WERI-Rb-1 (cell line): ENCODE measurements at regions not wholly inside any gene's neighbourhood (a gene's known extent, or its start where the extent isn't known, plus 50 kb on each side); places are given as distances from the start of the nearest gene placed in this dataset.

Source experiments
- DNase-seq: peaks from one replicate; pipeline ENCODE4 v3.0.0-alpha.2; 2020
- H3K27ac ChIP-seq: fragments of 250-450 bp; sonication (Bioruptor Pico); 2 replicates; pipeline ENCODE4 v1.5.1; 2020; ENCODE audit warnings: mild to moderate bottlenecking, moderate library complexity
- H3K27me3 ChIP-seq: fragments of 250-450 bp; sonication (Bioruptor Pico); 2 replicates; pipeline ENCODE4 v1.5.1; 2021; ENCODE audit warnings: mild to moderate bottlenecking, low read depth, moderate library complexity; ENCODE audit not compliant: insufficient read depth, severe bottlenecking
- H3K36me3 ChIP-seq: fragments of 250-450 bp; sonication (Bioruptor Pico); 2 replicates; pipeline ENCODE4 v1.5.1; 2020; ENCODE audit warnings: mild to moderate bottlenecking, moderate library complexity
- H3K4me3 ChIP-seq: 2 replicates; pipeline ENCODE4 v1.5.1; 2011; ENCODE audit warnings: low read depth, mild to moderate bottlenecking, control low read depth, low read length
- H3K9me3 ChIP-seq: fragments of 250-450 bp; sonication (Bioruptor Pico); 2 replicates; pipeline ENCODE4 v1.5.1; 2021; ENCODE audit warnings: mild to moderate bottlenecking, moderate library complexity; ENCODE audit not compliant: severe bottlenecking
- TF ChIP-seq, protein P1 (sequence below): IDR thresholded peaks from 2 replicates; pipeline ENCODE4 v1.5.1; 2011; ENCODE audit warnings: low read depth, mild to moderate bottlenecking, control low read depth, inconsistent platforms, low read length

DNA sequence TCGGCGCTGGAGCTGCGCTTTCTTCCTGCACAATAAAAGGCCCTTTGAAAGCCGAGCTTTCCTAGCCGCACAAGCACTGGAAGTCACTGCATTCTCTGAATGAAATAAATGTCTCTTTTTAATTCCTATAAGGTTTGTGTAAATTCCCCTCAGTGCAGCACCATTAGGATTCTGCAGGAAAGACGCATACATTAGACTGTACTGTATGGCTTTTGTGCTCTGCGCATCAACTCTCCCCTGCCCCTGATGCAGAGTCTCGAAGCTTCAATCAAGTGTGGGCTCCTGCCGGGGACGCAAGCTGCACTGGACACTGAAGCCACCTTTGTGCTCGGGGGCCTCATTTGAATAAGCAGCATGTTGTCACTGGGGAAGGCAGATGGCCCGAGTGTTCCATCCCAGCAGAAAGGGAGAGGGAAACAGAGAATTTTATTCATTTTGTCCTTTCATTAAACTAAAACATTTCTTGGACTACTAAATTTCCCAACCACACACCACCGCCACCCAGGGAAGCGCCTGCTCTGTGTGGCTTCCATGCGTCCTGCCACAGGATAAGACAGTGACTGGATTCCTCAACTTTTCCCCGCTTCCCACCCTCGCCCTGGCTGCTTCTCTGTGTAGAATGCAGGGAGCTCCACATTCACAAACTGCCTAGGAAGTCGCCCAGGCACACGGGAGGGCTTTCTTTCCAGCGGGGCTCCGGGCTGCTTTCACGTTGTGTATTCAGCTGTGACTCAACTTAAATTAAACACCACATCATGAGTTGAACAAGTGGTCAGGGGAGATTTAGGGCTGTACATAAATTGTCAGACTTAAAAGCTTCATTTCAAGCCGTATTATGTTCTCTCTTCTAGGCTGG is 635.4 kb downstream of the IRX1 start:
- TF ChIP-seq, protein P1, sequence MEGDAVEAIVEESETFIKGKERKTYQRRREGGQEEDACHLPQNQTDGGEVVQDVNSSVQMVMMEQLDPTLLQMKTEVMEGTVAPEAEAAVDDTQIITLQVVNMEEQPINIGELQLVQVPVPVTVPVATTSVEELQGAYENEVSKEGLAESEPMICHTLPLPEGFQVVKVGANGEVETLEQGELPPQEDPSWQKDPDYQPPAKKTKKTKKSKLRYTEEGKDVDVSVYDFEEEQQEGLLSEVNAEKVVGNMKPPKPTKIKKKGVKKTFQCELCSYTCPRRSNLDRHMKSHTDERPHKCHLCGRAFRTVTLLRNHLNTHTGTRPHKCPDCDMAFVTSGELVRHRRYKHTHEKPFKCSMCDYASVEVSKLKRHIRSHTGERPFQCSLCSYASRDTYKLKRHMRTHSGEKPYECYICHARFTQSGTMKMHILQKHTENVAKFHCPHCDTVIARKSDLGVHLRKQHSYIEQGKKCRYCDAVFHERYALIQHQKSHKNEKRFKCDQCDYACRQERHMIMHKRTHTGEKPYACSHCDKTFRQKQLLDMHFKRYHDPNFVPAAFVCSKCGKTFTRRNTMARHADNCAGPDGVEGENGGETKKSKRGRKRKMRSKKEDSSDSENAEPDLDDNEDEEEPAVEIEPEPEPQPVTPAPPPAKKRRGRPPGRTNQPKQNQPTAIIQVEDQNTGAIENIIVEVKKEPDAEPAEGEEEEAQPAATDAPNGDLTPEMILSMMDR, result no peak
- H3K4me3 ChIP-seq, result no peak overlapping the region

DNA sequence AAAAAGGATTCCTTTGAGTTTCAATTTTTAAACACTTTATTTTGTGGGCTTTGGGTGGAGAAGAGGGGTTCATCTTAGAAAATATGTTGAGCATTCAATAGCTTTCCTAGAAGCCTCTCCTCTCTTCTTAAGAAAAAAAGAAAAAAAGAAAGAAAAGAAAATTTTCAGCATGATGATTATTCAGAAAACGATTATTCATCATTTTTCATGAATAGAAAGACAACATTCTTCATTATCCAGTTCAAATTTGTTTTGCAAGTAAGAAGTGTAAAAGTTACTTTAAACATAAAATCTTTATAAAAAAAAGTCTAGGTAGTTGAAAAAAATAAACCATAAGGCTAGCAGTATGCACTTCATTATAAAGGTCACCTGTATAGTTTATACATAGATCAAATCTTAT is 636.5 kb downstream of the IRX1 start:
- no peaks in the 10 kb centered on the region for H3K36me3 ChIP-seq
- H3K27ac ChIP-seq, result no peak overlapping the region
- peaks cover 5% of the 10 kb centered on the region for H3K9me3 ChIP-seq
- TF ChIP-seq, protein P1, result no peak
- DNase-seq, result no peak
- no peaks in the 10 kb centered on the region for H3K27me3 ChIP-seq
- H3K4me3 ChIP-seq, result no peak overlapping the region

More for the DNA sequence above, 635.4 kb downstream of the IRX1 start:
- peak; percentile 65 for DNase-seq
- Histone ChIP-seq H3K27ac (peak overlapping the region; percentile 24; the same call in 1 of the 2 replicates), H3K36me3 (no peaks in the 10 kb centered on the region), H3K9me3 (peaks cover 5% of the 10 kb centered on the region), H3K27me3 (no peaks in the 10 kb centered on the region)

DNA sequence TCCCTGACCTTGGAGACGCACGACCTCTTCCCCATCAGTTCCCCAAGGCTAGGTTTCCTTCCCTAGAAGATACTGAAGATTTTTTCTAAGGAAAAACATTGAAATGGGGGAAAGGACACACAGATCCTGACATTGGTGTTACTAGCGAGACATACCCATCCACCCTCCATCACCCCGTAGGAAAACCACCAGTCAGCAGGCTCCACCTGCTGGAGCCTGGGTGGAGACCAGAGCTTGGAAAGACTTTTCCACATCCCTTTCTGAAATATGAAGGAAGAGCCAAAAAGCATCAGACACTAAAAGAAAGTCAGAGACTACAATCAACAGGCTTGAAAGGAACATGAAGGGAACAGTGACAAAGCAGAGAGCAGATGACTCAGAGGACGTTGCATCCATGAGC is 638.0 kb downstream of the IRX1 start:
- TF ChIP-seq, protein P1, result peak; percentile 78
- no peaks in the 10 kb centered on the region for H3K27me3 ChIP-seq
- no peaks in the 10 kb centered on the region for H3K36me3 ChIP-seq
- peaks cover 5% of the 10 kb centered on the region for H3K9me3 ChIP-seq
- H3K4me3 ChIP-seq, result no peak overlapping the region
- H3K27ac ChIP-seq, result no peak overlapping the region
- DNase-seq, result peak; percentile 66

DNA sequence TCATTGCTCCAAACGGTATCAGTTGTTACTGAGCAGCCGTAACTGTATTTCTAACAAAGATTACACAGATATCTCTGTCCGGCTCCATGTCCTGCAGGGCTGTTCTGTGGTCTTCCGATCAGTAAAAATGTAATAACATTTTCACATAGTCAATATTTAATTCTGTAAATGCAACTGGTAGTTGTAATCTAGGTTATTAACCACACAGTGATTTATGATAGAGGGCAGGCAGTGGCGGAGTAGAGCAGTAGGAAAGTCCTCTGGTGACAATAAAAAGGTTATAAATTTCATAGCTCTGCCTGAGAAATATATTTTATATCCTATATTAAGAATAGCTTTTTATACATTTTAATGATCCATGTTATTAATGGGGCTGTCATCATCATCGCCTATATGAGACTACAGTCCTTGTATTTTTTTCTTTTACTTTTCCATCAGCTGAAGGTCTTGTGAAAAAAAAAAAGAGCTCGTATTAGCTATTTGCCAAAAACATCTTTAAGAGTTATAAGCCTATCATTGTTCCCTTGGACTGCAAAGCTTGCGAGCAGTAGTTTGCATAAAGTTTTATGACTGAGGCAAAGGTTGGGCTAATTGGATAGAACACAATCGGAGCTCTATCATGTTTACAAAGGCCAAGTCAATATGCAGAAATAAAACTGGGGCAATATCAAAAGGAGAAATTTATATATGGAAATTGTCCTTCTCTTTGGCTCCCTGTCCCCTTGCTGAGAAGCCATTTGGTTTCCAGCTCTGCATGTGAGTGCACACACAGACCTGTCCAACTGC is 648.0 kb downstream of the IRX1 start:
- no peak for DNase-seq
- no peak overlapping the region for H3K4me3 ChIP-seq
- H3K9me3 ChIP-seq, result no peaks in the 10 kb centered on the region
- H3K36me3 ChIP-seq, result no peaks in the 10 kb centered on the region
- TF ChIP-seq, protein P1, result no peak
- H3K27ac ChIP-seq, result no peak overlapping the region
- H3K27me3 ChIP-seq, result no peaks in the 10 kb centered on the region

DNA sequence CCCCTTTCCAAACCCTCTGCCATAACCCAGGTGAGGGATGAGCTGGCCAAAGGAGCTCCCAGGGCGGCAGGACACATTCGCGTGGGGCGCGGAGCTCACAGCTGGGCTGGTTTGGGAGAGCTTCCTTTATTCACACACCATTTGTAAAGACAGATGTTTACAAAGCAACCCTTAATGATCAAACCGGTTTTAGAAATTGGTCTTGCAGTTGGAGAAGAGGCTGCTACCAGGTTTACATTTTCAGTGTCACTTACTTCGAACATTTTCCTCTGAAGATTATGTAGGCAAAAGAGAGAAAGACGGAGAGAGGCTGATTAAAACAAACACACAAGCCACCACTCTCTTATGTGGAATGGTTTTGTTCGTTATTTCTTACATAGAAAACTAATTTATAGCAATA is 648.7 kb downstream of the IRX1 start:
- no peak for DNase-seq
- H3K27me3 ChIP-seq, result no peaks in the 10 kb centered on the region
- H3K9me3 ChIP-seq, result no peaks in the 10 kb centered on the region
- H3K27ac ChIP-seq, result no peak overlapping the region
- TF ChIP-seq, protein P1, result no peak
- H3K36me3 ChIP-seq, result no peaks in the 10 kb centered on the region
- H3K4me3 ChIP-seq, result no peak overlapping the region
